ENCODE measurements at regions not wholly inside any gene's neighbourhood (a gene's known extent, or its start where the extent isn't known, plus 50 kb on each side); places are given as distances from the start of the nearest gene placed in this dataset.

DNA sequence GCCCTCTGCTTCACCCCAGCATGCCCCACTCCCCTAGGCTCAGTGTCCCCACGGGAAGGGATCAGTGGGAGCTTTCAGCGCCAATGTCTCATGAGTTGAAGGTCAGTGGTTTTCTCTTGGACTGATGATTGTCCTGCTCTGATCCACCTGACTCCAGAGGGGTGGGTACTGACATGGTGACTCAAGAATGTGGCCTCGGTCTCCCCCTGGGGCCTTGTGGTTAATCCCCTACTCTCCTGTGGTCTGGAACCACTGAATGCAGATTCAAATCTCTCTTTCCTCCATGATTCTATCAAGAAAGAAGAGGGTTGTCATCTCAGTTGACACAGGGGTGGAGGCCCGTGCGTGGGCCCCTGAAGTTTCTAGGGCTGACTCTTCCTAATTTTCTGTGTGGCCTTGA lies 176.9 kb downstream of the RPS24 start:
- DNase-seq (ENCODE audit: low read depth) = no peak
- peaks cover 4% of the 10 kb centered on the region for H3K27me3 ChIP-seq (ENCODE audit: control insufficient read depth, insufficient read depth, low read length)
- TF ChIP-seq, protein P1, sequence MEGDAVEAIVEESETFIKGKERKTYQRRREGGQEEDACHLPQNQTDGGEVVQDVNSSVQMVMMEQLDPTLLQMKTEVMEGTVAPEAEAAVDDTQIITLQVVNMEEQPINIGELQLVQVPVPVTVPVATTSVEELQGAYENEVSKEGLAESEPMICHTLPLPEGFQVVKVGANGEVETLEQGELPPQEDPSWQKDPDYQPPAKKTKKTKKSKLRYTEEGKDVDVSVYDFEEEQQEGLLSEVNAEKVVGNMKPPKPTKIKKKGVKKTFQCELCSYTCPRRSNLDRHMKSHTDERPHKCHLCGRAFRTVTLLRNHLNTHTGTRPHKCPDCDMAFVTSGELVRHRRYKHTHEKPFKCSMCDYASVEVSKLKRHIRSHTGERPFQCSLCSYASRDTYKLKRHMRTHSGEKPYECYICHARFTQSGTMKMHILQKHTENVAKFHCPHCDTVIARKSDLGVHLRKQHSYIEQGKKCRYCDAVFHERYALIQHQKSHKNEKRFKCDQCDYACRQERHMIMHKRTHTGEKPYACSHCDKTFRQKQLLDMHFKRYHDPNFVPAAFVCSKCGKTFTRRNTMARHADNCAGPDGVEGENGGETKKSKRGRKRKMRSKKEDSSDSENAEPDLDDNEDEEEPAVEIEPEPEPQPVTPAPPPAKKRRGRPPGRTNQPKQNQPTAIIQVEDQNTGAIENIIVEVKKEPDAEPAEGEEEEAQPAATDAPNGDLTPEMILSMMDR (IDR thresholded peaks at IDR 0.05; ENCODE audit: insufficient read depth, low read length, poor library complexity, severe bottlenecking) = no peak
- H3K36me3 ChIP-seq (ENCODE audit: control insufficient read depth, insufficient read depth, low read length) = no peaks in the 10 kb centered on the region
- H3K4me3 ChIP-seq (ENCODE audit: low read depth, low read length) = no peak overlapping the region

DNA sequence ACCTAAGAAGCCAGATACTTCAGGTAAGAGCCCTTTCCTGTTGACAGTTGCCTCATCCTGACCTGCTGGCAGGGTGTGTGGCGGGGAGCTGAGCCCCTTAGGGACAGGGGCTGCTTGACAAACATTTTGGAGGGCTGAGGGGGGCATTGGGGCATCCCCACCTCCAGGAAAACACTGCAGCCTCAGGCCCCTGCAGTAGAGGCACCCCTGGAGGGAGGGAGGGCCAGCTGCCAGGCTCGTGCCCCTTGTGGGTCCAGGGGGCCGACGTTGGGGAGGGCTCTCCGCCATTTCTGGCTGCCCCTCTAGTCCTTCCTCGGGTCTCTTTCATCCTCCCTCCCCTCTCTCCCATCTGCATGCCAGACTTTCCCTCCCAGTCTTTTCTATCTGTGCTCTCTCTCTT lies 177.3 kb downstream of the RPS24 start:
- no peak overlapping the region for H3K4me3 ChIP-seq (ENCODE audit: low read depth, low read length)
- DNase-seq (ENCODE audit: low read depth) = no peak
- H3K27me3 ChIP-seq (ENCODE audit: control insufficient read depth, insufficient read depth, low read length) = peaks cover 5% of the 10 kb centered on the region
- TF ChIP-seq, protein P1 (IDR thresholded peaks at IDR 0.05; ENCODE audit: insufficient read depth, low read length, poor library complexity, severe bottlenecking) = no peak
- H3K36me3 ChIP-seq (ENCODE audit: control insufficient read depth, insufficient read depth, low read length) = no peaks in the 10 kb centered on the region

DNA sequence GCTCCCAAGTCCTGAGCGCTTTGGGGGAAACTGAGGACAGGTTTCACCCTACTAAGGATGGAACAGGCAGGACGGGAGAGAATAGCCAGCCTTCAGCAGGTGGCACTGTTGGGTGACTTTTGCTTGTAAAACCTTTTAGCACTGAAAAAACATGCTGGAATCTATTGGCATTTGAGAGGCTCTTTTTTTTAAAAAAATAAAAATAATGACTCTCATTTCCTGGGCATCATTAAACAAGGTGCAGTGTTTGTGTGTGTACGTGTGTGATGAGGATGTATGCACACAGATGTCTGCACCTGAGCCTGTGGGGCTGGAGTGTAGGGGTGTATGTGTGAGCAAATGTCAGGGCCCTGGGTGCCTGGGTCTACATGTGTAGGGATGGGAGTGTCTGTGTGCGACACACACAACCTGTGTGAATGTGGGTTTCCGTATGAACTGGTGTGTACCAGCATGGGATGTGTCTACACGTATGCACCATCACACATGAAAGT lies 177.9 kb downstream of the RPS24 start:
- Histone ChIP-seq H3K27me3 (ENCODE audit: control insufficient read depth, insufficient read depth, low read length) (peaks cover 6% of the 10 kb centered on the region), H3K36me3 (ENCODE audit: control insufficient read depth, insufficient read depth, low read length) (no peaks in the 10 kb centered on the region), H3K4me3 (ENCODE audit: low read depth, low read length) (no peak overlapping the region)
- peak; percentile 2 for DNase-seq (ENCODE audit: low read depth)
- TF ChIP-seq, protein P1 (IDR thresholded peaks at IDR 0.05; ENCODE audit: insufficient read depth, low read length, poor library complexity, severe bottlenecking) = peak; percentile 62

DNA sequence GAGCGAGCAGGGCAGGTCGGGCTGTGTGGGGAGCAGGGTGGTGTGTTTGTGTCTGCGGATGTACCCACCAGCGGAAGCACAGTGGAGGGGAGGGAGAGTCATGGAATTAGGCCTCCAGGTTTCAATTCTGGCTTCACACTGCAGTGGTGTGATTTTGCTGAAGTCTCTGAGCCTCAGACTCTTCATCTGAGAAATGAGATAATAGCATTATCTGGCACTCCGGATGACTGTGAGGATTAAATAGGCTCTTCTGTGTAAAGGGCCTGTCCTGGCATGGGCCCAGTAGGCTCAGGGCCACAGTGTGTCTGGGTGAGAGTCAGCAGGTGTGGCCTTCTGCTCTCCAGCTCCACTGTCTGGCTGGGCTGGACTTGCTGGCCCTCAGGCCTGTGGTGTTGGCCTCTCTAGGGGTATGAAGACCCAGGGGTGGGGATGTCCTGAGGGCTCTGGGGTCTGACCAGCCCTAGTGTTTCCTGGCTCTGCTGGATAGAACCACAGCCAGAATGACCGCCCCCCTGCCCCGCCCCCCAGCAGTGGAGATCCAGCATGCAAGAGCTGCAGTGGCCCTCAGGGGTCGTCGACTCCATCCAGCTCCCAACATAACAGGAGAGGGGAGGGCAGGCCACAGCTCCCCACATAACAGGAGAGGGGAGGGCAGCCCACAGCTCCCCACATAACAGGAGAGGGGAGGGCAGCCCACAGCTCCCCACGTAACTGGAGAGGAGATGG lies 178.6 kb downstream of the RPS24 start:
- TF ChIP-seq, protein P1 (IDR thresholded peaks at IDR 0.05; ENCODE audit: insufficient read depth, low read length, poor library complexity, severe bottlenecking) = no peak
- no peak for DNase-seq (ENCODE audit: low read depth)
- H3K4me3 ChIP-seq (ENCODE audit: low read depth, low read length) = no peak overlapping the region
- no peaks in the 10 kb centered on the region for H3K36me3 ChIP-seq (ENCODE audit: control insufficient read depth, insufficient read depth, low read length)
- H3K27me3 ChIP-seq (ENCODE audit: control insufficient read depth, insufficient read depth, low read length) = peaks cover 8% of the 10 kb centered on the region

DNA sequence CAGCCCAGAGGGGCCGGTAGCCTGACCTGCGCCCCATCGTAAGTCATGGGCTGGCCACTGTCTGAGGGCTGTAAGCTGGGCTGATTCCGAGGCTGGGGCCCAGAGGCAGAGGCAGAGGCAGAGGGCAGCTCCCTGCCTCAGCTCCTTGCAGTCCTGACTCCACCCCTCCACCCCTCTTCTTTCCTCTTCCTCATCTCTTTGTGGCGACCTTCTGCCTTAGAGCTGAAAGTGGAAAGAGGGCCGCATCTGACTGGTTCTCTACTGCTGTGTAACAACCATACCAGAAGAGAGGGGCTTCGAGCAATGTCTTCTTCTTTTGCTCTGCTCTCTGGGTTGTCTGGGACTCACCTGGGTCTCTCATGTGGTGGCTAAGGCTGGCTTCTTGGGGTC lies 179.1 kb downstream of the RPS24 start:
- H3K27me3 ChIP-seq (ENCODE audit: control insufficient read depth, insufficient read depth, low read length) = peaks cover 13% of the 10 kb centered on the region
- TF ChIP-seq, protein P1 (IDR thresholded peaks at IDR 0.05; ENCODE audit: insufficient read depth, low read length, poor library complexity, severe bottlenecking) = no peak

DNA sequence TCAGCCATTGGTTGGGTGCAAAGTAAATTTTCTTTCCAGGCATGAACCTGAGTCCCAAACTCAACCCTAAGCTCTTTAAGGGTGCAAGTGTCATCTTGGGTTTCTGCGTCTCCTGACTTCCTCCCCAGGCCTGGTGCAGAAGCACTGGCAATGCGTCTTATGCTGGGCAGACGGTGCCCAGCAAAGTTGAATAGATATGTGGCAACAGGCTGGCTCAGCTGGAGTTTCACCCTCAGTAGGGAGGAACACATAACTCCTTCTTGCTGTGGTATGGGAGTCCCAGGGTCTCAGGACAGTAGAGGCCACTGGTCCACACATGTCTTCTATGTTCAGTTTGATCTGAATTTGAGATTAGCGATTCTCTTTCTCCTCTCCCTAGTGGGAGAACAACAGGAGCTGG lies 181.3 kb downstream of the RPS24 start:
- no peak for DNase-seq (ENCODE audit: low read depth)
- TF ChIP-seq, protein P1 (IDR thresholded peaks at IDR 0.05; ENCODE audit: insufficient read depth, low read length, poor library complexity, severe bottlenecking) = no peak
- Histone ChIP-seq H3K36me3 (ENCODE audit: control insufficient read depth, insufficient read depth, low read length) (no peaks in the 10 kb centered on the region), H3K27me3 (ENCODE audit: control insufficient read depth, insufficient read depth, low read length) (peaks cover 15% of the 10 kb centered on the region), H3K4me3 (ENCODE audit: low read depth, low read length) (no peak overlapping the region)

More for the DNA sequence above, 179.1 kb downstream of the RPS24 start:
- no peaks in the 10 kb centered on the region for H3K36me3 ChIP-seq (ENCODE audit: control insufficient read depth, insufficient read depth, low read length)
- H3K4me3 ChIP-seq (ENCODE audit: low read depth, low read length) = no peak overlapping the region
- DNase-seq (ENCODE audit: low read depth) = no peak
